Esophagus squamous epithelium (tissue), 4 donors: ENCODE measurements at regions not wholly inside any gene's neighbourhood (a gene's known extent, or its start where the extent isn't known, plus 50 kb on each side); places are given as distances from the start of the nearest gene placed in this dataset.

ENCODE experiments used
- CTCF ChIP-seq, 6 experiments: fragments of 450-650 bp in 4 of 6; fragments of 200-600 bp in 2 of 6; sonication (generic) in 2 of 6; IDR thresholded peaks; one replicate each; pipeline ENCODE4 v1.5.1; 2016 to 2019; ENCODE audit warnings: antibody characterized with exemption in 6 of 6, mild to moderate bottlenecking in 4 of 6, moderate library complexity in 4 of 6
- POLR2A ChIP-seq, 4 donors: fragments of 450-650 bp; IDR thresholded peaks; one replicate each; pipeline ENCODE4 v1.6.1; 2017; ENCODE audit warnings: antibody characterized with exemption in 4 of 4, mild to moderate bottlenecking in 4 of 4, moderate library complexity in 3 of 4

GRCh38 chr1:30120245-30121000 lies 603.0 kb downstream of the MATN1 start:
- TF ChIP-seq CTCF (IDR thresholded peaks at IDR 0.05) (no peak), POLR2A (IDR thresholded peaks at IDR 0.05) (no peak)
